HG03571 (cell line): ENCODE measurements at regions not wholly inside any gene's neighbourhood (a gene's known extent, or its start where the extent isn't known, plus 50 kb on each side); places are given as distances from the start of the nearest gene placed in this dataset.

Experiments
- ATAC-seq: cut with Tn5 transposase; IDR thresholded peaks from one replicate; pipeline ENCODE4 v1.9.1; 2021; ENCODE audit not compliant: unreplicated experiment

DNA sequence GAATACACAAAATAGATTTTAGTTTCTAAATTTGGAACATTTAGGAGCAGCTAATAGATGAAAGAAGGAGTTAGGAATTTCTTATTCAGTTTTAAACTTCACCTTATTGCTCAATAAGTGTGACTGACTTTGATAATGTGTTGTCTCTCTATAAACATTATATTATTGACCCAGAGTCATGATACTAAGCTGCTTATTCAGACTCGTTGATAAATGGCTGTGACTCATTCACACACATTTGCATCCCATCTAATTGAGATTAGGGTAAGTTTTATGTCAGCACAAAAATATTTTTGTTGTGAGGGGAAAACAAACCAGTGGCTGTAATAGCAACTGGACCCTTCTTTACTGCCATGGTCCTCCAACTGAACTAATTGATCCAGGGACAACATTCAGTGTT is 137.6 kb downstream of the GOLIM4 start:
- ATAC-seq, result no peak

DNA sequence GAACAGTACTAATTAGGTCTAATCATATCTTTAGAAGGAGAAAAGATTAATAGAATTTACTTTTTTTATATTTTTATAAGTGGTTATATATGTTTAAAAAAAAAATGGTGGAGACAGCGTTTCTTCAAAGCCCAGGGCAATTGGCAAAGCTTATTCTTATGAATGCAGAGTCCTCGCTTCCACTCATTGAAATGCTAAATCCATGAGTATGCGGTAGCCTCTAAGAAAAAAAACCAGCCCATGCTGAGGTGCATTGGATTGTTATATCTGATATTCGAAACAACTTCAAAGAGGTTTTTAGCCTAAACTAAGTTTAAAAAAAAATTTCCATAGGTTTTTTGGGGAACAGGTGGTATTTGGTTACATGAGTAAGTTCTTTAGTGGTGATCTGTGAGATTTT is 142.8 kb downstream of the GOLIM4 start:
- ATAC-seq, result no peak

DNA sequence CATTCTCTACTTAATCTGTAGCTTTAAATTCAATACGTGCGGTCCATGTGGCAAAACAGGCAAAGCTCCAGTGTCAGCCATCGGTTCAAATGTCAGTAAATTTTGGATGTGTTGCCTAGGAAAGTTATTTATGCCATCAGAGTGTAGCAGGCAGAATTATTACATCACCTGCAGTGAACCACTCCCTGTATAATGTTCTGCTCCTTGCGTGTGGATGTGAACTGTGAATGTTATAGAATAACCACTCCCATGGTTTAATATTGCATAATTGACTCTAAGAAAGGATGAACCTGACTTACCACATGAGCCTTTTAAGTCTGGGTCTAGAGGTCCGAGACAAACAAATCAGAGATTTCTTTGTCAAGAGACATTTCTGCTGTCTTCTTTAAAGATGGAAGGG is 145.5 kb downstream of the GOLIM4 start:
- ATAC-seq, result no peak

DNA sequence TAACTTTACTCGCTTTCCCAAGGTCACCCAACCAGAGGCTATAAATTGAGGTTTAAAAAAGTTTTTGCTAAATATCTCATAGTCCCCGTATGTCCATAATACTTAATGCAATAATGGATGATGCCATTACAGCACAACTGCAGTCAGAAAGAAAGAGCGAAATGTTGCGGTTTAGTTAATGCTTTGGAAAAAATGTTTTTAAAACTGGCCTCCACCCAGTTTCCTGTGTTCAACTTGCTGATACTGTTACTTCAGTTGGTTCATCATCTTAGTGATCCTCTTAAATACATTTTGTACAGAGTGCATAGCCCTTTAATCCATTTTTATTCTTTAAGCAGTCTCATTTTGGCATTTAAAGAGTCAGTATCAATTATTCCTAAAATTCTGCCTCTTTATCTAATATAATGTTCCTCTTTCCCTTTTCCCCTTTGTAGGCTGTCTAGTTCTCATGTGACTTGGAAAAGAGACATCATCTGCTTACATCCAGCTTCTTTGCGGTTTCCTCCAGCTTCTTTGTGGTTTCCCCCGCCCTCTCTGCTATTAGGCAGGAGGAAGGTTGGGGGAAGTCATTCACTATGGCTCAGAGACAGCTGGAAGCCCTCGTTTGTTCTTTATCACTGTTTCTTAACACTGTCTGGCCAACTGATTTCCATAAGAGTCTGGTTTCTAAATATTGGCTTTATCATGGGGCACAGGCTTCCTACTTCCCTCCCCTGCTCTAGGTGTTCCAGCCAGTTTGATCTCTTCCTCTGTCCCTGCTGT is 154.3 kb downstream of the GOLIM4 start:
- ATAC-seq, result no peak

DNA sequence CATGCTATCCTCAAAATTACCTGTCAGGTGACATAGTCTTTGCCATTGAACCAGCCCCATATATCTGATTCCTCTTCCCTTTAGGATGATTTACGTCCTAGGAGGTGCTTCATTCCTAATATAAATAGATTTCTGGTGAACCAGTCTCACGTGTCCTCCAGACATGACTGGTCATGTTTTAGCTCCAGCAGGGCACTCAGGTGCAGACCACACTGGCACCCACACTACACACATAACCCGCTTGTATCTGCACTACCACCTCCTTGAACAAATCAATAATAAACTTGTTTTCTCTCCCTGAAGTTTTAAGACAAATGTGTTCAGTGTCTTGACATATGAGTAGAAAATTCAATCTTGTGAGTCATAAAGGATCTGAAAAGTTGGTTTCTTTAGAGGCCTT is 155.5 kb downstream of the GOLIM4 start:
- no peak for ATAC-seq

DNA sequence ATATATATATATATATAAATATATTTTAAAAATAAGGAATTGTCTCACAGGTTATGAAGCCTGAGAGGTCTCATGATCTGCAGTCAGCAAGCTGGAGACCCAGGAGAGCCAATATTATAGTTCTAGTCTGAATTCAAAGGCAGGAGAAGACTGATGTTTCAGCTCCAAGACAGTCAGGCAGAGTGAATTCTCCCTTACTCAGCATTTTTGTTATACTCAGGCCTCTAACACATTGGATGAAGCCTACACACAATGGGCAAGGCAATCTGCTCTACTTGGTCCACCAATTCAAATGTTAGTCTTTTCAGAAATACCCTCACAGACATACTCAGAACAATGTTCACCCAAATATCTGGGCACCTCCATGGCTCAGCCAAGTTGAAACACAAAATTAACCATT is 157.2 kb downstream of the GOLIM4 start:
- ATAC-seq, result no peak

DNA sequence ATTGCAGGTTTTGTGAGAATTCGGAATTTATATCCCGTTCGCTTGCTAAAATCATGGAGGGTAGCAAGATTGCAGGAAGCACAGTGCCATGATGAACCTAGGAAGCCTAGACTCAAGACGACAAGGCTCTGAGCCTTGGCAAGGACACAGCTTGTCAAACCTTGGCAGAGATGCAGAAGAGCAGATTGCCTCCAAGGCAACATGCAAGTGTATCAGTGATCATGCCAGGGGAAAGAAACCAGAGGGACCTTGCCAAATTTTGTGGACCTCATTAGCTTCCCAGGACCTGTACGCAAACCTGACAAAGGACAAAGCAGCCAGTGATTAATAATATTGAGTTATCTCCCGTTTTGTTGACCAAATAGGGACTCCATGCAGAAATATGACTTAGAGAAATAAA is 159.7 kb downstream of the GOLIM4 start:
- ATAC-seq, result no peak

DNA sequence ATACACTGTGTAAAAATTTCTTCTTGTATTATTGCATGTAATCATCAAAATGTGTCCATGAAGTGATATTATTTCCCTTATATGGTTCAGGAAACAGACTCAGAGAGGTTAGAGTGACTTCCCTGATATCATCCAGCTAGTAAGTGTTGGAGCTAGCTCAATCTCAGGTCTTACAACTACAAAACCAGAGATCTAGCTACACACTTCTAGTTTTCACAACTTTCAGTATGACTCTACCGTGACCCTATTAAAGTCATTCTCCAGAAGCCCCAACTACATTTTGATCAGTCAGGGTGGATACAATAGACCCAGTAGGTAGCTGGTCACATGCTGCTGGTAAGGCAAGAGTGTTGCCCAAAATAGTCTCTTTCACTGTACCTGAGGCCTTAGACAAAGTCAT is 165.3 kb downstream of the GOLIM4 start:
- no peak for ATAC-seq

DNA sequence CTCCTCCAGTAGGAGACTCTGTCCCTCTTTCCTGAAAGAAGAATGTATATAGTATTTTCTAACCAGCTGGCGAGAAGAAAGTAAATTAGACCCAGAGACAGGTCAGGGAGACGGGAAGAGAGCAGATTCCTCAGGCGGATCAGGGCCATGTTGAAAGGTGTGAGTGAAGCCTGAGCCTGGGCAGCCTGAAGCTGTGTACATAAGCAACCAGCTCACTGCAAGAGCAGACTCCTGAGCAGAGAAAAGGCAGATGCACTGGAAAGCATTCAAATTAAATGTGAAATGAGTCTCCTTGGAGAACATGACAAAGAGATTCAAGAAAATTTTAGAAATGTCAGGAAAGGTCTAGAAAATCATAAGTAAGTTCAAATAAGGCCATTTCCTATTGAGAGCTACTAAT is 165.8 kb downstream of the GOLIM4 start:
- no peak for ATAC-seq

DNA sequence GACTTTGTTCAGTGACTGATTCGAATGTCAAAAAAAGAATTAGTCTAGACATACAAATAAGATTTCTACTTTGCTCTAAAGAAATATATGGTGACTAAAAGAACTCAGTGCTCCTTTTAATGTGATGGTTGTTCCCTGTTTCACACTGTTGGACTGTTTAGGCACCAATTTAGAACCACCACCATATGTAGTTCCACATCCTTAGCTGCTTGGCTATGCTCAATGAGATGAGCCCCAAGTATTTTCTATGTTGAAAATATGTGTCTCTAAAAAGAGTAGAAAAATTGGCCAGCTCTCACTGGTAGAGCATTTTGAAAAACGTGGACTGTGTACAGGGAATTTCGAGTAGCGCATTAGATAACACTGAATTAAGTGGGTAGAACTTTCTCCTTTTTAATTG is 167.3 kb downstream of the GOLIM4 start:
- no peak for ATAC-seq

DNA sequence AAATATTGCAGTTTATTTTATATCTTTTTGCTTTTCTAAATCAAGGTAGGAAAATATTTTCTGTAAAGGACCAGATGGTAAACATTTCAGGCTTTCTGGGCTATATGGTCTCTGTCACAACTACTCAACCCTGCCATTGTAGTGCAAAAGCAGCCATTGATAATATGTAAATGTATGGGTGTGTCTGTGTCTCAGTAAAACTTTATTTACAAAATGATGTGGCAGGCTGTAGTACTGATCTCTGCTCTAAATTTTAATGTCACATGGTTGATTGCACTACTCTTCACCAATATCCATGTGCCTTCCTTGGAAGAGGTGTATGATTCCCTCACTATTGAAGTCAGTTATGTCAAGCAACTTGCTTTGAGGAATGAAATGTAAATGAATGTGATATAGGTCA is 175.0 kb downstream of the GOLIM4 start:
- no peak for ATAC-seq

DNA sequence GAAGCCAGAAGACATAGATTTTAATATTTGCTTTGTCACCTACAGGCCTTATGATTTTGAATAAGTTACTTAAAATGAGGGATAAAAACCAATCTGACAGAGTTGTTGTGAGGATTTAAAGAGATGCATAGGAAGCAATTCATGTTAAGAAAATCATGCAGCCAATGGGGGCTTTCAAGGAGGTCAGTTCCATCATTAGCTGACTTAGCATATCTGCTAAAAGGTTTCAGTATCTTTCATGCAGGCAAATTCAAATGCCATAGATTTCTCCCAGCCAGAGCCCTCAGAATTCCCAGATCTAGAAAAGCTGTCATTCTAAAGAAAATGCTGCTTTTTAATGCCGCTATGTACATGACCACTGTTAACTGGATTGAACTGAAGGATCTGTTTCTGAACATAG is 176.1 kb downstream of the GOLIM4 start:
- ATAC-seq, result no peak

DNA sequence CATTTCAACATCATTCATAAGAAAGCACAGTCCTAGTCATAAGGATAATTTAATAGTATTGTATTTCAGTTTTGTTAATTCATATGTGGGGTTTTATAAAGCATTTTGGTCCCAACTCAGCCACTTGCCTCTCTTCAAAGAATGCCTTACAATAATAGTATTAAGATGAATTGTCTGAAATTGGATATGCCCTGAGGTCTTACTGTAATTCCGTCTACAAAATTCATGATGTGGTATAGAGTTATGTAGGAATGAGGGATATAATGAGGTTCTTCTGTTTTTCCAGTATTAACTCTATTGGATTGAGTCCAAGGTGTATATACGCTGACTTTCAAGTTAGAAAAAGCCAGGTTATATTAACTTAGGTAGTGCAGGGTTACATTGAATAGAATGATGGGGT is 177.0 kb downstream of the GOLIM4 start:
- no peak for ATAC-seq

DNA sequence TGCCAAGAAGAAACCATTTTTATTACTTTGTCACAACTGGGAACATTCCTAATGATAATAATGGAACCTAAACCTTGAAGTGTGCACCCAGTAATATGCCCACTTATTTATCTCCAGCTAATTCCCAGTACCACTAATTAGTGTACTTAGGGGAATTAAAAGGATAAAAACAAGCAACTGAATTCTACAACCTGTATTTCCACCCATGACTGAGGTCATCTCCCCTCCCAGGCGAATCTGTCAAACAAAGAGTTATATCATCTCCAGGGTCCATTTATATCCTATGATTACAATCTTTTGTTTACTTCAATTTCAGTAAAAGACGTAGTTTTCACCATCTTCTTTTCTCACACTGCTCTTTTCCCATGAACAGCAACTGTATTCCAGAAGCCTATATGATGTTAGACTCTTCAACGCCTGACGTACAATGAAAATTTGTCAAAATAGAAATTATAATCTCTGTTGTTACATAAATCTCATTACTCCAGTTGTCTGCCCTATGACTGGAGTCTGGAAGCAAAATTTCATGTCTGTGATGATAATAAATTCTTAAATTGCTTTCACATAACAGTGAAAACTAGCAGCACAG is 177.6 kb downstream of the GOLIM4 start:
- no peak for ATAC-seq

DNA sequence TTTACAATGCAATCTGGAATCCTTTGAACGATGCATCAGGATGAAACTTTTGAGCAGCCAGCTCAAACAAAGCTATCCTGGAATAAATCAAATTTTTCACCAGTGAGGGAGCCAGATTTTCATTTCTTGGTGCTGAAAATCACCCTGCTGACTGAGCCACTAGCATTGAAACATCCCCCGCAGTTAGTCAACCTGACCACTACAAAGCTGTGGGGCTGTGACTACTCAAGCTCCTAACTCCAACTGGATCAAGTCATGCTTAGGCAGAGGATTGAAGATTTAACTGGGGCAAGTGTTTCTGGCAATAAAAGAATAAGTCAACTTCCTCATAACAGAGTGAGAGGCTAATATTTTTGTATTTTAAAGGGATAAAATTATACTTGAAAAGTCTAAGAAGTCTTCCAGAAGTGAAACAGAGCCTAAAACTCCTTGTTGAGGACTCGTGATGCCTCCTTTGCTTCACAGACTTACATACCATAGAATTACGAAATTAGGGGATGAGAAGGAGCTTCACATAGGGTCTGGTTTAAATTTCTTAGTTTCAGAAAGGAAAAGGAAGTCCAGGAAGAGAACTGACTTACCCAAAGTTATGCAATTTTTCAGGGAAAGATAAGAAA is 177.8 kb downstream of the SERPINI1 start:
- ATAC-seq, result no peak

DNA sequence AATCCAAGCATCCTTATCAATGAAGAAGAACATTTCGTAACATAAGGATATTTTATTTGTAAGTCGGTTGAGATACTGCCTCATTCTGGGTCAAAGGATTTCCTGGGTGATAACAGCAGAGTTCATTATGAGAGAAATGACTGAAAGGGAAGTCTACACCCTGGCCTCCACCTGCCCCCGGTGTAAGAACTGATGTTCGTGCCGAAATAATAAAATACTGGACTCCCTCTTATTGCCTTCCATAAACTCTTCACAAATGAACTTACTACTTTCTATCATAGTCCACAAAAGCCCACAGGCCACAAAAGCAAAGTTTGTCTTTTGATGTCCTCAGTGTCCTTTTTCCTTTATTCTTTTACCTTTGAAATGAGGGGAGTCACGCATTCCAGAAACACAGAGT is 174.4 kb downstream of the SERPINI1 start:
- ATAC-seq, result no peak

DNA sequence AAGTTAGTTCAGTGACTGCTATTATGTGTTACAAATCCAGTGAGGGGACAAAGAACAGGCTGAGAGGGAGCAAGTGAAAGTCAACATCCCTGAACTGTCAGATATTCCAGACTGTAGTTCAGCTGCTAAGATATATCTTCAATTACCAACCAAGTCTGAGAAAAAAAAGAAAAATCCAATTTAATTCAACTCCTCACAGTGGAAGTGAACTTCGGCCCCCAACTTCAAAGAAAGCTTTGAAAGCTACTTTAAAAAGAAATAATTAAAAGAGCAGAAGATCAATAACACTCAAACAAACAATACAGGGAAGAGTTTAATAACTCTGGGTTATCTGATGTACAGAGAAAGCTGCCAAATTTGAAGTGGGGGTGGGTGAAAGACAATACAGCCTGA is 174.0 kb downstream of the SERPINI1 start:
- no peak for ATAC-seq

DNA sequence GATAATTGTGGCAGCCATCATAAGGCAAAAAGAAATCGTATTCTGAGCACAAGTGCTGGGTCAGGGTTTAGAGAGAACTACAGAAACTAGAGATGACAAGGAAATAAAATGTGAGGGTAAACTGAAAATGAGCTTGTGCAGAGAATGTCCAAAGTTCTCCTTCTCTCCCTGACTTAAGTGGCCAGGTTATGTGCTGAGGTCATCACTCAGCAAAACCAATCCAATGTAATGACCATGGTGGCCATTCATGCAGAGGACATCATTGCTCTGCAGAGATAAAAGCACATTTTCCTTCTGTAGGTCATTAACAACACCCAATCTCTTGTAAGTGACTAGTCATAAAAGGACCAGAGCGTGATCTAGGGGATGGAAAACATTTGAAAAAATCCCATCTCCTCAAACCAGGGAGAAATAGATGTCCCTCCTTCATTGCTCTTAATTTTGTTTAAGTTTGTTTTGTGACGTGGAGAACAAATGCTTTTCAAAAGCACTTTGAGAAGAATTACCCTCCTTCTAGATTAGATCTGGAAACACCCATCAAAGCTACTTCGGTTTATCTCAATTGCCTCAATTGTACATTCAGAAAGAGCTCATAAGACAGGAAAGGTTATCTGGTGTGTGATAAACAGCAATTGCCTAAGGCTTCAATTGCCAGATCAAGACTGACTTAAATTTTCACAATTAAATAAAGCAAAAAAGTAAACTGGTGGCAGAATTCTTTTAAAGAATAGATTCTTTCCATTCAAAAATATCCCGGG is 173.4 kb downstream of the SERPINI1 start:
- no peak for ATAC-seq

DNA sequence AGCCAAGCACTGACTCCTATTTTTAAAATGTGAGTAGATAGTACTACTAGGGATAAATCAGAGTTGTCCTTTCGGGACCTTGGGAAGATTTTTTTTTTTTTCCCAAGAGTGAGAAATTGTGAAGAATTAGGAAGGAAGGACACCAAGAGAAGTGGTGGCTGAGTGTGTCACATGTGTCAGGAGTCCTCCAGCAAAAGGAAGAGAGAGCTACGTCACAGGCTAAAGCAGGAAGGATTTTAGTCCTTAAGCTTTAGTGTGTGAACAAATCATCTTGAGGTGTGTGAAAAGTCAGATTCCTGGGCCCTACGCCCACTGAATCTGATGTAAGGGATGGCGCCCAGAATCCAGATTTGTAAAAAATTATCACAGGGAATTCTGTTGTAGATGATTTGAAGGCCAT is 172.7 kb downstream of the SERPINI1 start:
- no peak for ATAC-seq

DNA sequence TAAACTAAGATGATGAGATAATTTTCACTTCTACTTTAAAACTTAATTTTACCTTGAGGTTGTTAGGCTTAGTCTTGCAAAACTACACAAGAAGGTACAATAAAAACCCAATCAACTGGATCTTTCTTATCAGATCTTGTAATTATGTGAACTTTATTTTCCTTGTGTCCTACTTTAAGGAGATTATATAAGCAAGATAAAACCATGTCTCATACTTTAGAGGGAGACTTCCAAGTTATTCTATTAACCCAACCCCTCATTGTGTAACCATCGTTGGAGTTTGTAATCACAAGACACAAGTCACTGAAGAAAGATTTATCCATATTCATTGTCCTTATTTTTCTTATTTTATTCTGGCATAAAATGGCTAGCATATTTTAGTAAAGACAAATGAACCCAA is 165.6 kb downstream of the SERPINI1 start:
- no peak for ATAC-seq

DNA sequence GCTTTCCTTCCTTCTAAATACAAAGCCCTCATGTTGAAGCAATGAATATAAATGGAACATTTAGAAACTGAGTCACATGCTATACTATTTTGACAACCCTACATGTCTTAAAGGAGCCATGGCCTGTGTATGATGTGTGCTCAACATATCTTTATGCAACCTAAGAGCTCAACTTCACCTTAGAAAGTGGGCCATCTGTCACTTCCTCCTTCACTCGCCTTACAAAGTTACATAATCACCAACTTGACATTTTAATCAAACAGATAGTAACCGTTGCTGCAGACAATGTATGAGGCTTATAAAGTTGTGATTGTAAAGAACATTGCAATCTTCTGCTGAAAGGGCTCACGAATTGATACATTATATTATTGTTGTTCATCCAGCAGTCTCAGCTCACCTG is 163.6 kb downstream of the SERPINI1 start:
- ATAC-seq, result no peak

DNA sequence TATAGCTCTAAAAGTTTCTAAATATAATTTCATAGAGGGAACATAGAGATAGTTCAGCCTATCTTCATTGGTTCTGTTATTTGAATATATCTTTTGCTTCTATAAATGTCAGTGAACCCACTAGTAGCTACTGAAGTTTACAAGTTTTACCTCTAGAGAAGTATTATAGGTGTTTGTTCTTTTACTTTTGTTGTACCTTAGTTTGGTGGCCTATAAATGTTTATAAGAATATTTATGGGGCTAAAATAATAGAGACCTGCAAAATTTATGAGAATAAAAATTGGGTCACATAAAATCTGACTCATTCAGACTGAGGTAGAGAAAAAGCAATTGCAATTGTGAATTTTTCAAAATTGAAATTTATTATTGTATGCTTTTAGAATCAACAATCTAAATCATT is 162.6 kb downstream of the SERPINI1 start:
- no peak for ATAC-seq
